Fibroblast of skin of right biceps (primary cell): ENCODE measurements at regions not wholly inside any gene's neighbourhood (a gene's known extent, or its start where the extent isn't known, plus 50 kb on each side); places are given as distances from the start of the nearest gene placed in this dataset.
A peak's percentile ranks its signal among the peaks of the same experiment; 100 is the strongest.

Source experiments
- DNase-seq: peaks from one replicate; pipeline ENCODE4 v3.0.0-alpha.2; 2013

- DNase-seq, result peak; percentile 17
Observed at GRCh38 chr9:89923961-89924504, 319.2 kb downstream of the GADD45G start.

GRCh38 chr9:89924611-89925010 lies 319.8 kb downstream of the GADD45G start:
- DNase-seq, result no peak

GRCh38 chr9:89926167-89926566 lies 321.4 kb downstream of the GADD45G start:
- no peak for DNase-seq

- DNase-seq, result no peak
Observed at GRCh38 chr9:89926691-89927220, 321.9 kb downstream of the GADD45G start.

- no peak for DNase-seq
Observed at GRCh38 chr9:89928106-89928505, 323.3 kb downstream of the GADD45G start.

GRCh38 chr9:89928521-89929275 lies 323.9 kb downstream of the GADD45G start:
- DNase-seq, result no peak

- DNase-seq, result no peak
Observed at GRCh38 chr9:89929315-89929672, 324.5 kb downstream of the GADD45G start.

- peak; percentile 78 for DNase-seq
Observed at GRCh38 chr9:89929673-89930480, 325.1 kb downstream of the GADD45G start.

- DNase-seq, result no peak
Observed at GRCh38 chr9:89933578-89933977, 328.8 kb downstream of the GADD45G start.

- no peak for DNase-seq
Observed at GRCh38 chr9:89935115-89935514, 330.3 kb downstream of the GADD45G start.

GRCh38 chr9:89935801-89936200 lies 331.0 kb downstream of the GADD45G start:
- no peak for DNase-seq

- DNase-seq, result no peak
Observed at GRCh38 chr9:89937051-89937450, 332.2 kb downstream of the GADD45G start.

GRCh38 chr9:89939181-89939580 lies 334.4 kb downstream of the GADD45G start:
- DNase-seq, result no peak

GRCh38 chr9:89939626-89940292 lies 334.9 kb downstream of the GADD45G start:
- DNase-seq, result no peak

GRCh38 chr9:89940625-89941024 lies 335.8 kb downstream of the GADD45G start:
- peak; percentile 64 for DNase-seq

- peak; percentile 93 for DNase-seq
Observed at GRCh38 chr9:89941875-89942274, 337.1 kb downstream of the GADD45G start.

GRCh38 chr9:89942643-89943042 lies 337.8 kb downstream of the GADD45G start:
- DNase-seq, result no peak

- no peak for DNase-seq
Observed at GRCh38 chr9:89943309-89943708, 338.5 kb downstream of the GADD45G start.

GRCh38 chr9:89943728-89944127 lies 338.9 kb downstream of the GADD45G start:
- no peak for DNase-seq

GRCh38 chr9:89945133-89945532 lies 340.3 kb downstream of the GADD45G start:
- no peak for DNase-seq

GRCh38 chr9:89946741-89947140 lies 341.9 kb downstream of the GADD45G start:
- DNase-seq, result no peak

GRCh38 chr9:89949111-89949510 lies 344.3 kb downstream of the GADD45G start:
- no peak for DNase-seq

- DNase-seq, result no peak
Observed at GRCh38 chr9:89951675-89952074, 346.9 kb downstream of the GADD45G start.
